Peyer's patch (tissue), 4 donors: ENCODE measurements at regions not wholly inside any gene's neighbourhood (a gene's known extent, or its start where the extent isn't known, plus 50 kb on each side); places are given as distances from the start of the nearest gene placed in this dataset.

Source experiments
- CTCF ChIP-seq, 6 experiments: fragments of 450-650 bp in 4 of 6; fragments of 200-600 bp in 2 of 6; sonication (generic) in 1 of 6; IDR thresholded peaks; one replicate each; pipeline ENCODE4 v1.5.1; 2017 to 2019; ENCODE audit warnings: antibody characterized with exemption in 6 of 6, mild to moderate bottlenecking in 3 of 6, moderate library complexity in 1 of 6
- POLR2A ChIP-seq, 2 donors: fragments of 450-650 bp; IDR thresholded peaks; one replicate each; pipeline ENCODE4 v1.5.1; 2017; ENCODE audit warnings: antibody characterized with exemption in 2 of 2, mild to moderate bottlenecking in 2 of 2, moderate library complexity in 2 of 2

GRCh38 chr13:62682788-62683187 is 1267.1 kb upstream of the PCDH20 start:
- TF ChIP-seq POLR2A (IDR thresholded peaks at IDR 0.05) (no peak), CTCF (IDR thresholded peaks at IDR 0.05) (no peak)
